GM21717 (cell line): ENCODE measurements at regions not wholly inside any gene's neighbourhood (a gene's known extent, or its start where the extent isn't known, plus 50 kb on each side); places are given as distances from the start of the nearest gene placed in this dataset.

Experiments
- ATAC-seq: cut with Tn5 transposase; IDR thresholded peaks from one replicate; pipeline ENCODE4 v1.9.1; 2021; ENCODE audit warnings: mild to moderate bottlenecking, moderate library complexity; ENCODE audit not compliant: unreplicated experiment

DNA sequence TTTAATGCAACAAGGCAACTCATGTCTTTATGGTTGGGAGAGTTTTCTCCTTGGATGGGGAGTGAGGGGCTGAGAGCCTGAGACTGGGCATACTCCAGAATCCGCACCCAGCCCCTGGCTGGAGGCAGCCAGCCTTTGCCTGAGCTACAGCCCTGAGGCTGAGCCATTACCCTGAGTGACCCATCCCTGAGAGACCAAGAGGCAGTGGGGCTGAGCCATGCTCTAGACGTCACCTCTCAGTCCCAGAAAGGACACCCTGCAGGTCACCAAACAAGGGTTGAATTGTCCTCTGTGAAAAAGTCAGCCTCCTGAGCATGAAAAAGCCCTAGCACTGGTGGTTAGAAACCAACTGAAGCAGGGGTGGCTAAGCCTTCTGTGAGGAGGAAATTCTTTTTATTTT lies 151.2 kb upstream of the GATB start:
- ATAC-seq: no peak

DNA sequence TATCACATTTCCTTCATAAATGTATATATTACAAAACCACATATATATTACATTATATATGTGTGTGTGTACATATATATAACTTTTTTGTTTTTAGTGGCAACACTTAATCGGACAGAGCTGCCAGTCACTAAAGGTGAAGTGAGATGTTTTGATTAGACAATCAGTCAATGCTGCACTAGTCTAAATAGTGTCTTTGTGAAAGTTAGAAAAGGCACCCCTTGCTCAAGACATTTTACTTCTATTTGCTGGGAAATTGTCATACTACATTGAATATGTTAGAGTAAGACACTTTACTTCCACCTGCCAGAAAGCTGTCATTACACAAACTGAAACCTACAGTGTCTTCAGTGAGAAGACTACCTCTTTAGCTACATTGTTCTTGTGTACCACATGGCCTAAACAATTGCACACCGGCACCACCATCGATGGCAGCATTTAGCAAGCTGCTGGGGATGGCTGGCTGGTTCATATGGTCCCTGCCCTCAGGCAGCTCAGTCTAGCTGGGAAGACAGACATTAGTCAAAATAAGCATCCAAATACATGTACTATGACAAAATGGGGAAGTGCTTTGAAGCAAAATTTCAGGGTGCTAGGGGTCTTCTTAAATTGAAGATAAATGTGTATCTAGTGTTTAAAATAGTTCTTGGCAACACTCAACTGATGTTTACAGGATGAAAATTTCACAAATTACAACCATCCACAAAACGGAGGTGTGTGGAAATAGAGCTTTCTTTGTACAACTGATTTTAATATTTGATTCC lies 148.1 kb upstream of the GATB start:
- no peak for ATAC-seq

DNA sequence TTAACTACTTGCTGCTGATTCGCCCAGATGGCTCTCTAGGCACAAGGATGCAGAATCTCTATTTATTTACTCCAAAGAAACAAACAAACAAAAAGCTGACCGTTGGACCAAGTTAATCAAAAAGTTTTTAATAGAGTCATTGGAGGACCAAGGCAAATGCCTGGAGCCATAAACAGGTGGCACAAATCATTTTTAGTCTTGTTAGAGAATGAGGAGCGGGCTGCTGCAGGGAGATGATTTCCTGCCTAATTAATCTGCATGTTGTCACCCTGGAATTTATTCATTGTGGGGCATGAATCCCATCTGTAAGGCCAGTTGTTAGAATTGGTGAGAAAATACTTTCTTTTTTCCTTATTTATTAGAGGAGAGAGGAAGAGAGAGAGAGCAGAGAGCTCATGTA lies 147.4 kb upstream of the GATB start:
- ATAC-seq: no peak

DNA sequence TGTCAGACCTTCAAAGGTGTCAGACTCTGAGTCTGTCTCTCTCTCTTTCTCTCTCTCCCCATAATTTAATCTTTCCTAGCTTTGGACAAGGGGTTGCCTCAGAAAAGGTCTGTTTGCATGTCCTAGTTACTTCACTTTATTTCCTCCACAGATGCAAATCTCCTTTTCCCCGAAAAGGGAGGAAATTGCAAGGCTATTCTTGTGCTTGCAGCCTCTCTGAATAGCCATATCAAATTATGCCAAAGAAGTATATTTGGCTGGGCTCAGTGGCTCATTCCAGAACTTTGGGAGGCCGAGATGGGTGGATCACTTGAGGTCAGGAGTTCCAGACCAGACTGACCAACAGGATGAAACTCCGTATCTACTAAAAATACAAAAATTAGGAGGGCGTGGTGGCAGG lies 145.6 kb upstream of the GATB start:
- no peak for ATAC-seq

DNA sequence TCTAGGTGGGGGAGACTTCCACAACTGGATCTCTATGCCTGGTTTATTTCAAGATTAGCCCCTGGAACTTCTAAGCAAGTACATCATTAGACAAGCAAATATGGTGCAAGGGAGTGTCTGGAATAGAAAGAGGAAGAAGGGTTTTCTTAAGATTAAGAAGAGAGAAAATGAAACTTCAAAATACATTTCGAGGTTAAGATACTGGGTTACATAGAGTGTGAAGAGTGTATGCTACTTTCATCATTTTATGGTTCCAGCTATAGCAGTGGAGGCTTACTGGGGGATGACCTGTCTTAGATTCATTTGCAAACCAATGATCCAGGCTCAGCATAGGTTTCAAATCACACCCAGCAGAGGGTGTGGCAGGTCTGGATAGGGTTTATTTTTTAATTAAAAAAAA lies 144.4 kb upstream of the GATB start:
- peak; percentile 95 for ATAC-seq

DNA sequence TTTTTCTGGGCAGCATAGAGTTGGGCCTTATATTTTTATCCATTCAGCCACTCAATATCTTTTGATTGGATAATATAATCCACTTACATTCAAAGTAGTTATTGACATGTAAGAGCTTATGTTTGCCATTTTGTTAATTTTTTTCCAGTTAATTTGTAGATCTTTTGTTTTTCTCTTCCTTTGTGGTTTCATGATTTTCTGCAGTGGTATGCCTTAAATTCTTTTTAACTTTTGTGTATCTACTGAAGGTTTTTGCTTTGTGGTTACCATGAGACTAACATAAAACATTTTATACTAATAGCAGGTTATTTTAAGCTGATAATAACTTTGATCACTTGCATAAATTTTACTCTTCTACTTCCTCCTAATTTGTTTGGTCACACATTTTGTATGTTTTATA lies 140.8 kb upstream of the GATB start:
- ATAC-seq: no peak

DNA sequence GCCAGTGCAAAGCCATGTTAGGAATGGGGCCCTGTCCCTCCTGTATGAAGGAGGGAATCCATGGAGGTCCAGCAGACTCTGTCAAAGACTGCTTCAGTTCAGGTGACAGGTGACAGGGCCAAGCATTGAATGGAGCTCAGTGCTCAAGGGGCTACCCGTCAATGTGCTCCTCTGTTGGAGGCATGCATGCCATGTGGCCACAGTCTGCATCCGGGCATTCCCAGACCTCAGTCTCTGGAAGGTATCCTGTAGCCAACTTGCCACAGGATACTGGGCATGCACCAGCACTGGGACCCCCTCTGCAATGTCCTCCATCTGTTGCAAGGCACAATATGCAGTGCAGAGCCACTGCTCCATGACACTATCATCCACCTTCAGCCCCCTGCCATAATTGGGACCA lies 136.1 kb upstream of the GATB start:
- no peak for ATAC-seq

DNA sequence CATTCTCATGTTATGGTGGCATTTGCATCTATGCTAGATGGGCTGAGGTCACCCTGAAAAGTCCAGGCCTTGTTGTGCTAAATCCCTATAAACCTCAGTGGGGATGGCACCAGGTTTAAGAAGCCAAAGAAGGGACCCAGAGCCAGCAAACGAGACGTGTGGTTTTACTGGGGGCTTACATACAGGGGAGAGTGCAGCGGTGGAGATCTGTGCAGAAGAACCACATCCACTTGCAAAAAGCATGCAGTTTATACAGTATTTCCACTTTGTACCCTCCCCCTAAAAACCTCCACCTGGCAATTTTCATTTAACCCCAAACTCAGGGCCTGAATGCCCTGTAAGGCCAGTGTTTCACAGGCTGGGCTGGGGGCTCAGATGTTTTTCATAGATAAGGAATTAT lies 134.9 kb upstream of the GATB start:
- no peak for ATAC-seq

DNA sequence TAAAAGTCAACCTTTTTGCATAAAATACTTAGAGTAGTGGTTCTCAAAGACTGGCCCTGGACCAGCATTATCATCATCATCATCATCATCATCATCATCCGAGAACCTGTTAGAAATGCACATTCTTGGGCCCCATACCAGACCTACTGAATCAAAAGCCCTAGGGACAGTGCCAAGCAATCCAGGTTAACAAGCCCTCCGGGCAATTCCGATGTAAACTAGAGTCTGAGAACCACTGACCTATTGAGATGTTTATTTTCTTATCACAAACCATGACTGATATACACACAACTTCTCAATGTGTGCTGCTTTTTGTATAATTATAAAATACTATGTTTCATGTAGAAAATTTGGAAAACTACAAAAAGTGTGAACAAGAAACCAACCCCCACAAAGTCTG lies 133.4 kb upstream of the GATB start:
- no peak for ATAC-seq

DNA sequence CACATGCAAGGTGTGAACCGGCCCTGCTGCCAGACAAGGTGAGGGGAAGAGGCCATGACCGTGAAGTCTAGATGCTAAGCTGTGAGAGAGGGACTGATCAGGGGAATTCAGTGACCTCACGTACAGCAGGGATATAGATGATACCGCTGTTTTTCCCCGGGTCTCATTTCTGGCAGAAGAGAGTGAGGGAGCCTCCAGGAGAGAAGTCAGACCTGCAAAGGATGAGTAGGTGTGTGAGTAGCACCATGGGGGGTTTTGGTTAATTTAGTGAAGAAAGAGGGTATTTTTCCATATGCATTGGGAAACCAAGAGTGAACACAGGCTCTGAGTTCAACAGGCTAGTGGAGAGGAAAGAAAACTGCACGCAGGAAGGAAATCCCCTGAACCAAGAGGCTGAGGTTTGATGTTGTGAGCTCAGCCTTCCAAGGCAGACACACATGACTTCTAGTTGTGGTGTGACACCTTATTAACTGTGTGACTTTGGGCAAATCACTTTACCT lies 127.6 kb upstream of the GATB start:
- ATAC-seq: peak; percentile 48

DNA sequence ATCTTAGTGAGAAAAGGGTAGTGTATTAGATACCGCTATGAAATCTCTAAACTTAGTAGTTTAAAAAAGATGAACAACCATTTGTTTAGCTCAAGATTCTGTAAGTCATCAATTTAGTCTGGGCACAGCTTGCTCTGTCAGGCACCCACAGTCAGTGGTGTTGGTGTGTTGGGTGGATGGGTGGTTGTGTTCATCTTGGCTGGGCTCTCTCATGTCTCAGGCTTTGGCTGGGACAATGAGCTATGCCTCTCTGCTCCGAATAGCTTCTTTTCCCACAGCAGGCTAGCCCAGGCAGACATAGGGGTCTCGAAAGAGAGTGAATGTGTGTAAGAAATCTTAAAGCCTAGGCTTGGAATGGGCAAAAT lies 127.0 kb upstream of the GATB start:
- ATAC-seq: peak; percentile 19

DNA sequence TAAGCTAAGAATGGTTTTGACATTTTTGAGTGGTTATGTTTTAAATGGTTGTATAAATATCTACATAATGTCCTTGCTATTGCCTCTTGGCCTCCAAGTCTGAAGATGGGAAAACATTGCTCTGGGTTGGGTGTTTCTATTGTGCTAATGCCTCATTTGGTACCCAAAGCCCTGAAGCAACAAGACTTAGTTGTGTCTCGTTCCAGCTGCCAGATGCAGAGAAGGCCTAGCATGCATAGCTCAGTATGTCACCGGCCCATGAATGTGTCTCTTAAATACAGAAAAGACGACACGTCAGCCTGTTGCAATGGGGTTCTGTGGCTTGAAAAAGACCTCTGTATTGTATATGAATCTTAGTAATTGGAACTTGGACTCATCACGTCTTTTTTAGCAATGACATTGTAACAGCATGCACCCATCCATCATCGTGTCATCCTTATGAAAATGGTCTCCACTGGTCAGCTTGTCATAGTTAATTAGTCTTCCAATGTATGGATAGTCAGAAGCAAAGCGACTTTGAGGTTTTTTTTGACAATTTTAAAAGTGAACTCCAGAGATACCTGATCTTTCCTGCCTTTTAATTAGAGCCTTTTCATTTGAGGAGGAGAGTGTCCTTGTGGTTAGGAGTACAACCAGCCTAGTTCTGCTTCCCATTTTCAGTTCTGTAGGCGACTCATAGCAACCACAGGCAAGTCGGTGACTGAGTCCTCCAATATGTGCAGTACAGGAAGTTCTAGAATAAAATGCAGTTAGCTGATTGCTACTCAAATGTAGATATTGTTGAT lies 126.4 kb upstream of the GATB start:
- ATAC-seq: peak; percentile 76

DNA sequence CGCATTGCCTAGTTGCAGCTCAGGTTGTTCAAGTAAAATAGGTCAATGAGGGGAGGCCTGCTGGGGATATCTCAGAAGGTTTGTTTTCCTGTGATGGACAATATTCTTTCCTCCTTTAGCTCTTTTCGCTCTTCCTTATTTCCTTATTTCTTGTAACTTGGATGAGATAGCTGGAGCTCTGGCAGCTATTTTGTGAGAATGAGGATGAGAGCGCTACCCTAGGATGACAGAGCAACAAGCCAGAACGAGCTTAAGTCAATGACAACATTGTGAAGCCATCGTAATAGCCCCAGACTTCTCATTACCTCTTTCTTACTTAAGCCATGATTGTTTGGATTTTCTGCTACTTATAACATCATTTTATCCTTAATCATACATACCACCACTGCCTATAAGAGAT lies 124.3 kb upstream of the GATB start:
- no peak for ATAC-seq

DNA sequence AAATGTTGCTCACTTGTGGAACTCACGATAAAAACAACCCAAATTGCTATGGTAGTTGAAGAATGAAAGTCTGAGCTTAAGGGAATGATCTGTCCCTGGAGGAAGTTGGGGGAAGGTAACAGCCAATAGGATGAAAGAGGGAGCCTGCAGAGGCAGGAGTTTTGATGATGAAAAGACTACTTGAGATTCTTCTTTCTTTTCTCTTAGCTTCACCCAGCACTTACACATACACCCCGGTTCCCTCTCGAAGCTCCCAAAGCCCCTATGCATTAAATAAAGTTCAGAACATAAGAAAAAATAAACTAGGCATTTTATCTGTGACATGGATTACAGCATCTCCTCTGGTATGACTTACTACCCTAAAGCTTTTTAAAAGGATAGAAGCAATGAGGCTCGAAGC lies 122.9 kb upstream of the GATB start:
- no peak for ATAC-seq

DNA sequence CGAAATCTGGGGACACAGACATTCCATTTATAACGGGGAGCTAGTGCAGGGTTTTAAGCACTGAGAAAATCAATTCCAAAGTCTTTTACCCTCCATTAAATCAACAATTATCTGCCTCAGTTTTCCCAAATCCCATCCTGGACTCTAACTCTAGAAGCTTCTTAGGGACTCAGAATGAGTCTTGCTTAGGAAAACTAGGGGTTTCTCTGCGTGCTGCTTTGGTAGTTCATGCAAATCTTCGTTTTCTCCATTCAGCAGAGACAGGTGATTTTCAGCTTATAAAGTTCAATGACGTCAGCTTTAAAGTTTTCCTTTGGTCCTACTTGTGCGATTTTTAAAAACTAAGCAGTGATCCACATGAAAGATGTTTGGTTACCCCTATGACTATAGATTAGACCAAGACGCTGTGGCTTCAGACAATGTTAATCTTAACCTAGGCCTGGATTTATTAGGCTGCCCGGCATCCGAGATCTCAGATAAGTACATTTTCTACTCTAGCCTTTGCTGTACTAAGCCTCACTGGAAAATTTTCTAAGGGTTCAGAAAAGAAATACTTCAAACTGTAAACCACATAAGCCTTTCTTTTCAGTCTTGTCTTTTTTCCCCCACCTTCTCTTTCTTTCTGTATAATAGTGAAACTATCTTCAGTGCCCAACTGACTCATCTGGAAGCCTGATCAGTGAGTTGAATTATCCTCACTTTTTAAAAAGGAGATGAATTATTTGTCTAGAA lies 121.4 kb upstream of the GATB start:
- ATAC-seq: peak; percentile 62

DNA sequence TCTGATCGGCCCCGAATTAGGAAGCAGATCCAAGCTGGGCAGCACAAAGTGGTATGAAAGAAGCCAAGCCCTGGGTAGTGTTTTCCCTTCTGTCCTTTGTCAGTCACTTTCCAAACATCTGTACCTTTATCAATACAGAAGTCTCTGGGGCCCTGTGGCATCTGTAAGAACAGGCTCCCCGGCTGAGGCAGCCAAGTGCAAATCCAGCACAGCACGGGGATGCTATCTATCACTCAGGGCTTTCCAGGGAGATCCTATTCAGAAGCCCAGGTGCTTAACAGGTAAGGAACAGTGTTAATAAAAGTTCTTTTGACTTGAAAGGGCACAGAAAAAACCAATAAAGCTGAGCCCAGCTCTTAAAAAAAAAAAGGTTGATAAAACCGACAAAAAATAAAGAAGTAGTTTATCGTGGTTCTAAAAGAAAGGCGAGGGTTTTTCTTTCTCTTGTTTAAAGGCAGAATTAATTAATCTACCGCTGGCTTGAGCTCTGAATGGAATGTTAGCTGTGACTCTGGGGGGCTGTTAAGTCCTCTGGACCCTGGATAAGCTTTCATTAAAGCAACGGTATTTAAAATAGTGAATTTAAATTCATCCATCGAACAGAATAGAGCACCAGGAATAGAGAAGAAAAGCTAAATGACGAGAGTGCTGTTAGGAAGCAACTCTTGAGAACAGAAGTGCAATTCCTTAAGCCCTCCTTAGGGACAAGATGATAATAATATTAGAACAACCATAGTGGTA lies 119.1 kb upstream of the GATB start:
- ATAC-seq: no peak

DNA sequence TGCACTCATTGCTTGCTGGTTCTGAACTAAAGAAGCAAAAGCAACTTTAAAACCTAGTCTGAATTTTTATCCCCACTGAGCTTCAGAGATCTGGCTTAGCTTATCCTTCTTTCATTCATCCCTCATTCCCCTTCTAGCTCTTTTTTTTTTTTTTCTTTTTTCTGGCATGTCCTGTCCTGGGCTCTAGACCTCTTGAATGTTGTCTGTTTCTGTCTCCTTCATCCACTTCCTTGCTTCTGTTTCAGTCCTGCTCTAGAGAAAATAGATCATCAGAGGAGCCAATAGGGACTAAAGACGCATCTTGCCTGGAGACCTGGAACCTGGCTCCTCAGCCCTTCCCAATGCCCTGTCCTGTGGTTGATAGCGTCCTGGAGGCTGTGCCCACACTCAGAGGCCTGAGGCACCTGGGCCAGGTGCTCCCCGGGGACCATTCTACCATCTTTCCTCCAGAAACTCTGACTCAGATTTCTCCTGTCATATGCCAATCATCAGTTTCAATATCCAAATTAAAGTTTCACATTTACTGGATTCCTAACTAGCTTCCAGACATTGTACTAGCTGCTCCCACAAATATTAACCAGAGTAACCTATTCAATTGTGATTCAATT lies 115.7 kb upstream of the GATB start:
- no peak for ATAC-seq

DNA sequence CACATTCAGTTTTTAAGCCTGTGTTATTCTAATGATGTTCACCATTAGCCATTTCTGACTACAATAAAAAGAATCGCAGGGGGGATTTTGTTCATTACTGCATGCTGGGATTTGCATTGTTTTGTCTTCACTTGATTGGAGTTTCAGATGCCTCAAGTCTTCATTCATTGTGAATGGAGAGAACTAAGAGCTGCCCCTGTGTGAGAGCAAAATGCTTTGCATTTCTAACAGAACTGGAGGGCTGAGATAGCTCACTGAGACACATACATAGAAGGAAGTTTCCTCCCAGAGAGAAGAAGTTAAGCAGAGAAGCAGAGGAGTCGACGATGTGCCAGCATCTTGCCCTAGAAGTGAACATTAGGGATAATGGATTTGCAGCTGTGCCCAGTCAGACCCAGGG lies 113.5 kb upstream of the GATB start:
- no peak for ATAC-seq

DNA sequence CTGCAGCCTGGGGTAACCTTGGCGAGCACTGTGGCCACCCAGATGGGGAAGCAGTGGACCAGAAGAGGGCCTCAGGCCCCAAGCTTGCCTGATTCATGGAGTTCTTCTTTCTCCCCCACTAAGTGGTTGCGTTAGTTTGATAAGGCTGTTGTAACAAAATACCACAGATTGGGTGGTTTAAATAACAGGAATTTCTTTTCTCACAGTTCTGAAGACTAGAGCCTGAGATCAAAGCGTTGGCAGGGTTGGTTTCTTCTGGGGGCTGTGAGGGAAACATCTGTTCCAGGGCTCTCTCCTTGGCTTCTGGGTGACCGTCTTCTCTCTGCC lies 105.7 kb upstream of the GATB start:
- ATAC-seq: no peak

DNA sequence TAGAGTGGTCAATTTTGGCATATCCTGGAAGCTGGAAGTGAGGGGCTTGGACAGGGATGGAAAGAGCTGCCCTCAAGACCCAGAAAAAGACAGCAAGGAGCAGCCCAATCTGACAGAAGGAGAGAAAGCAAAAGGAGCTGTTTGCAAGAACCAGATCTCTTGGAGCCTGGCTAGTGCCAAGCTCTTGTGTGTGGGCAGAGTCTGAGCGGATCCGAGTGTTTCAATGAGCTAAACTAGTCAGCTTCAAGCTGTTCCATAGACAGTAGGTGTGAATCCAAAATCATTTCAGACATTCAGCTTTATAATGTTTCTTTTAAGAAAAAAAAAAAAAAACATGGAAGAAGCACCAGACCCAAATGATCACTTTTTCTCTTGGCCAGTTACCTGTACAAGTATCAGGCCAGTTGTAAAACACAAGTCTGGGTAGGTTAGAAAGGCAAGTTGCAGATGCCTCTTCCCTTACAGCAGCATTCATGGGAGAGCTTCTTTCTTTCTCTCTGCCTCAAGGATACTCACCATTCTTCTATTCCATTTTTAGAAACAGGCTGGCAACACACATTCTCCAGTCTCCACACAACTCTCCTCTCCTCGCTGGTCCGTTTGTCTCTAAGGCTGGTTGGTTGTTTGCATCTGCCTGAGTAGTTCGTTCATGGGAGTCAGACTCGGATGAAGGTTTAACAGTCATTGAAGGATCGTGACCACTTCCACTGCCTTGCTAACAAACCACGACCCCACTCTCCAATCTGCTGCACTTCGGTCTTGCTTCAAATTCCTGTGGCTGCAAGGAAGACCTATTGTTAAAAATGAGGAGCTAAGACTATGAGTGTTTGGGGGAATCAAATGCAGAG lies 105.2 kb upstream of the GATB start:
- ATAC-seq: no peak
